GM12878 (cell line): ENCODE measurements at regions not wholly inside any gene's neighbourhood (a gene's known extent, or its start where the extent isn't known, plus 50 kb on each side); places are given as distances from the start of the nearest gene placed in this dataset.
A peak's percentile ranks its signal among the peaks of the same experiment; 100 is the strongest.

ENCODE experiments used
- ATAC-seq: fragments of 200-7000 bp; cut with Tn5 transposase; 3 replicates; pipeline ENCODE4 v1.9.1; 2020; ENCODE audit warnings: mild to moderate bottlenecking, moderate library complexity
- BruUV-seq: library from RNA; stranded (reverse); fragments of 400-500 nt; replicated peaks from 2 replicates; lab custom pipeline; 2021; lab: Mats Ljungman, UMichigan
- CTCF ChIA-PET: fragments of 300-600 bp; sonication (Branson Sonifier 250); formaldehyde crosslinking; extraction: SDS; loops from one replicate; lab custom pipeline; 2021; ENCODE audit warnings: inconsistent platforms; lab: Yijun Ruan, JAX
- POLR2A ChIA-PET: fragments of 350-600 bp; formaldehyde crosslinking; extraction: SDS; loops from one replicate; lab custom pipeline; 2021; ENCODE audit warnings: inconsistent platforms; lab: Charles Lee
- RAD21 ChIA-PET: fragments of 300-600 bp; sonication (Branson Sonifier 250); formaldehyde crosslinking; loops from one replicate; lab custom pipeline; 2023; ENCODE audit warnings: antibody characterized with exemption; ENCODE audit not compliant: unreplicated experiment; lab: Charles Lee
- SMC1A ChIA-PET: fragments of 300-600 bp; sonication (Branson Sonifier 250); formaldehyde crosslinking; loops from one replicate; lab custom pipeline; 2023; ENCODE audit not compliant: unreplicated experiment, uncharacterized antibody; lab: Charles Lee
- DNase-seq: peaks from one replicate; pipeline ENCODE4 v3.0.0-alpha.2; 2011; ENCODE audit warnings: low read depth, low spot score
- FAIRE-seq: peaks from 3 replicates; lab custom pipeline; 2011; peaks lifted over from hg19 to GRCh38; lab: Jason Lieb, UNC
- H2AFZ ChIP-seq: 2 replicates; pipeline ENCODE4 v1.6.0; 2011; ENCODE audit warnings: low read depth, low read length, control low read depth; ENCODE audit not compliant: control insufficient read depth
- H3K27ac ChIP-seq: 2 replicates; pipeline ENCODE4 v1.5.1; 2011; ENCODE audit warnings: control low read depth; ENCODE audit not compliant: control insufficient read depth, insufficient read depth
- H3K27me3 ChIP-seq, 2 experiments: replicated peaks in 1 of 2; 2 replicates each; pipeline versions ENCODE4 v1.6.0 to v1.6.1; 2011; ENCODE audit warnings: low read length in 1 of 2; ENCODE audit not compliant: control insufficient read depth in 2 of 2, insufficient read depth in 2 of 2
- H3K36me3 ChIP-seq, 2 experiments: 2 replicates each; pipeline ENCODE4 v1.5.1; 2011; ENCODE audit warnings: low read length in 1 of 2; ENCODE audit not compliant: control insufficient read depth in 2 of 2, insufficient read depth in 2 of 2
- H3K4me1 ChIP-seq: 2 replicates; pipeline ENCODE4 v1.6.1; 2011; ENCODE audit warnings: mild to moderate bottlenecking, low read length, moderate library complexity, mixed read lengths; ENCODE audit not compliant: control insufficient read depth, insufficient read depth
- H3K4me2 ChIP-seq: 2 replicates; pipeline ENCODE4 v1.6.0; 2011; ENCODE audit warnings: control low read depth; ENCODE audit not compliant: control insufficient read depth, insufficient read depth
- H3K4me3 ChIP-seq: fragments of 200-600 bp; sonication (generic); 2 replicates; pipeline ENCODE4 v1.5.1; 2016
- H3K79me2 ChIP-seq: 2 replicates; pipeline ENCODE4 v1.6.0; 2011; ENCODE audit warnings: low read length; ENCODE audit not compliant: control insufficient read depth, insufficient read depth
- H3K9ac ChIP-seq: 2 replicates; pipeline ENCODE4 v1.8.0; 2011; ENCODE audit warnings: low read length, control low read depth, mixed read lengths; ENCODE audit not compliant: control insufficient read depth, insufficient read depth
- H3K9me3 ChIP-seq: replicated peaks from 3 replicates; pipeline ENCODE4 v1.5.1; 2011; ENCODE audit warnings: mild to moderate bottlenecking, low read length; ENCODE audit not compliant: control insufficient read depth, insufficient read depth
- H4K20me1 ChIP-seq: 2 replicates; pipeline ENCODE4 v1.6.0; 2011; ENCODE audit not compliant: control insufficient read depth, insufficient read depth
- BRCA1 ChIP-seq: IDR thresholded peaks from 2 replicates; pipeline ENCODE4 v1.6.1; 2011; ENCODE audit warnings: low read depth, low read length, improper control_type of control experiment
- CBFB ChIP-seq: IDR thresholded peaks from 2 replicates; pipeline ENCODE4 v1.6.1; 2016; ENCODE audit warnings: antibody characterized with exemption, low read depth
- CBX5 ChIP-seq: sonication (generic); IDR thresholded peaks from 2 replicates; pipeline ENCODE4 v1.6.1; 2016; ENCODE audit warnings: low read depth, moderate library complexity, mild to moderate bottlenecking, inconsistent platforms
- EGR1 ChIP-seq, 2 experiments: IDR thresholded peaks; 1 replicate in 1 of 2; 2 replicates in 1 of 2; pipeline ENCODE4 v1.6.1; 2011 to 2012; ENCODE audit warnings: low read depth in 2 of 2, low read length in 2 of 2, borderline replicate concordance in 1 of 2, mild to moderate bottlenecking in 1 of 2, moderate library complexity in 1 of 2
- GABPA ChIP-seq: IDR thresholded peaks from 2 replicates; pipeline ENCODE4 v1.6.1; 2014; ENCODE audit warnings: antibody characterized with exemption, low read depth, mild to moderate bottlenecking, inconsistent platforms
- IKZF2 ChIP-seq, 2 experiments: fragments of 450-650 bp; IDR thresholded peaks; 2 replicates each; pipeline ENCODE4 v1.6.1; 2017; ENCODE audit warnings: mild to moderate bottlenecking in 2 of 2, moderate library complexity in 2 of 2
- PML ChIP-seq: IDR thresholded peaks from 2 replicates; pipeline ENCODE4 v1.6.1; 2012; ENCODE audit warnings: low read length, inconsistent platforms
- POLR2A ChIP-seq: IDR thresholded peaks from 2 replicates; pipeline ENCODE4 v1.6.1; 2011; ENCODE audit warnings: low read depth, mild to moderate bottlenecking, low read length
- RAD21 ChIP-seq: IDR thresholded peaks from 2 replicates; pipeline ENCODE4 v1.6.1; 2011; ENCODE audit warnings: mild to moderate bottlenecking, low read depth, low read length, moderate library complexity; ENCODE audit not compliant: insufficient read depth
- YBX1 ChIP-seq: fragments of 450-650 bp; IDR thresholded peaks from 2 replicates; pipeline ENCODE4 v1.6.1; 2016; ENCODE audit warnings: antibody characterized with exemption
- WGBS: methylation state at CpG from one replicate; pipeline ENCODE4 v1.1.6; 2016; ENCODE audit warnings: low lambda C conversion rate; ENCODE audit not compliant: insufficient replicate concordance, insufficient coverage; ENCODE audit errors: missing lambda C conversion rate; 5-methylcytosine and 5-hydroxymethylcytosine counted together
- in situ Hi-C: fragments of 300-500 bp; cut with MboI; formaldehyde crosslinking; loops from 9 replicates; pipeline ENCODE4 v1.14.3; 2018; ENCODE audit warnings: mixed read lengths
- intact Hi-C: fragments of 100-400 bp; cut with micrococcal nuclease; formaldehyde crosslinking; loops from one replicate; pipeline ENCODE4 v1.14.2; 2022; ENCODE audit not compliant: unreplicated experiment
- TF ChIP-seq, protein P1 (sequence below): IDR thresholded peaks from 2 replicates; pipeline ENCODE4 v1.6.1; 2012; ENCODE audit warnings: improper control_type of control experiment, low read depth, low read length; ENCODE audit not compliant: insufficient replicate concordance
- TF ChIP-seq, protein P2 (sequence below): IDR thresholded peaks from 2 replicates; pipeline ENCODE4 v1.6.1; 2011; ENCODE audit warnings: borderline replicate concordance, low read depth, mild to moderate bottlenecking, moderate library complexity, low read length; ENCODE audit not compliant: insufficient read depth, poor library complexity, severe bottlenecking
- TF ChIP-seq, protein P3 (sequence below): fragments of 450-650 bp; IDR thresholded peaks from 2 replicates; pipeline ENCODE4 v1.6.1; 2018; ENCODE audit warnings: mild to moderate bottlenecking, low read depth, moderate library complexity; ENCODE audit not compliant: partially characterized antibody

DNA sequence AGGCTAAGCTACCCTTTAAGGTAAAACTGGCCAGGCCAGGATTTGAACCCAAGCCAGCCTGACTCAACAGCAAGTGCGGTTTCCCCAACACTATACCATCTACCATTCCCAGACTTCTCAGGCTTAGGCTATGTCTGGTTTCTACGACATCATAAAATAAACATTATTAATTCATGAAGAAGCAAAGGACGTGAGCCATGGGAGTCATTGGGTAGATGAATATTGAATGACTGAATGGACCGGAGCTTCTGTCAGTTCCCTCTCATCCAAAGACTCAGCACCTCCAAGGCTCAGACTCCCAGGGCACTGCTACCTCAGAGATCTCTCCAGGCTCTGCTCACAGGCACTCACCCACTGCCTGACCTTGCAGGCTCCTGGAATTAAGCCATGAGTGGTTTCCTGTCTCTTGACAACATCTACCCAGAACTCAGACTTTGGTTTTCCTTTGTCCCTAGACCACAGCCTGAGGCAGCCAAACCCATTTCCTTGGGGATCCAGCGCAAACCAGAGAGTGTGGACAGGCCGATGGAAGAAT is 64.6 kb upstream of the STEAP1B start:
- Histone ChIP-seq H3K79me2 (no peaks in the 10 kb centered on the region), H3K27me3 (no peaks in the 10 kb centered on the region; a peak in 1 of 4 replicates), H3K9me3 (no peaks in the 10 kb centered on the region), H3K4me2 (peak overlapping the region; percentile 71), H3K36me3 (no peaks in the 10 kb centered on the region), H3K27ac (no peak overlapping the region), H3K4me1 (peaks cover 49% of the 10 kb centered on the region), H4K20me1 (no peaks in the 10 kb centered on the region; the same call in 1 of the 2 replicates), H3K9ac (no peak overlapping the region), H2AFZ (no peak overlapping the region), H3K4me3 (no peak overlapping the region)
- 75% methylated on average over 6 of the region's 6 CpGs for WGBS
- RAD21 ChIA-PET, result interaction anchor here (0.8 to 6.2 kb wide), 3 partner anchors 161 to 491 kb away, joined by 3 to 115 read pairs (median 3); partner anchors contain the start of gene IL6
- FAIRE-seq, result no peak
- no TSS peak for BruUV-seq
- ATAC-seq, result no peak
- SMC1A ChIA-PET, result interaction anchor here (0.6 to 9.0 kb wide), 4 partner anchors 132 to 491 kb away, joined by 3 to 124 read pairs (median 40); partner anchors contain the start of gene IL6
- POLR2A ChIA-PET, result interaction anchor here (0.5 kb wide), 1 partner anchor 1058 kb away, joined by 3 read pairs; no protein-coding TSS in a partner anchor
- CTCF ChIA-PET, result interaction anchor here (0.6 to 7.9 kb wide), 5 partner anchors 162 to 493 kb away, joined by 3 to 194 read pairs (median 4); partner anchors contain the start of gene IL6
- in situ Hi-C loops, result loop anchor here (5.0 kb wide), 2 partner anchors 163 to 493 kb away; partner anchors contain the start of gene IL6
- DNase-seq, result no peak
- intact Hi-C loops, result loop anchor here (5.0 kb wide), 1 partner anchor 98 kb away; no protein-coding TSS in a partner anchor
- TF ChIP-seq IKZF2 (IDR thresholded peaks at IDR 0.05) (no peak), YBX1 (no peak), GABPA (no peak), PML (no peak), RAD21 (no peak), EGR1 (IDR thresholded peaks at IDR 0.05; ENCODE audit: borderline replicate concordance in 1 of 2, low read depth in 2 of 2, low read length in 2 of 2) (no peak), POLR2A (no peak), BRCA1 (no peak), CBX5 (no peak), CBFB (no peak)
- TF ChIP-seq, protein P1, sequence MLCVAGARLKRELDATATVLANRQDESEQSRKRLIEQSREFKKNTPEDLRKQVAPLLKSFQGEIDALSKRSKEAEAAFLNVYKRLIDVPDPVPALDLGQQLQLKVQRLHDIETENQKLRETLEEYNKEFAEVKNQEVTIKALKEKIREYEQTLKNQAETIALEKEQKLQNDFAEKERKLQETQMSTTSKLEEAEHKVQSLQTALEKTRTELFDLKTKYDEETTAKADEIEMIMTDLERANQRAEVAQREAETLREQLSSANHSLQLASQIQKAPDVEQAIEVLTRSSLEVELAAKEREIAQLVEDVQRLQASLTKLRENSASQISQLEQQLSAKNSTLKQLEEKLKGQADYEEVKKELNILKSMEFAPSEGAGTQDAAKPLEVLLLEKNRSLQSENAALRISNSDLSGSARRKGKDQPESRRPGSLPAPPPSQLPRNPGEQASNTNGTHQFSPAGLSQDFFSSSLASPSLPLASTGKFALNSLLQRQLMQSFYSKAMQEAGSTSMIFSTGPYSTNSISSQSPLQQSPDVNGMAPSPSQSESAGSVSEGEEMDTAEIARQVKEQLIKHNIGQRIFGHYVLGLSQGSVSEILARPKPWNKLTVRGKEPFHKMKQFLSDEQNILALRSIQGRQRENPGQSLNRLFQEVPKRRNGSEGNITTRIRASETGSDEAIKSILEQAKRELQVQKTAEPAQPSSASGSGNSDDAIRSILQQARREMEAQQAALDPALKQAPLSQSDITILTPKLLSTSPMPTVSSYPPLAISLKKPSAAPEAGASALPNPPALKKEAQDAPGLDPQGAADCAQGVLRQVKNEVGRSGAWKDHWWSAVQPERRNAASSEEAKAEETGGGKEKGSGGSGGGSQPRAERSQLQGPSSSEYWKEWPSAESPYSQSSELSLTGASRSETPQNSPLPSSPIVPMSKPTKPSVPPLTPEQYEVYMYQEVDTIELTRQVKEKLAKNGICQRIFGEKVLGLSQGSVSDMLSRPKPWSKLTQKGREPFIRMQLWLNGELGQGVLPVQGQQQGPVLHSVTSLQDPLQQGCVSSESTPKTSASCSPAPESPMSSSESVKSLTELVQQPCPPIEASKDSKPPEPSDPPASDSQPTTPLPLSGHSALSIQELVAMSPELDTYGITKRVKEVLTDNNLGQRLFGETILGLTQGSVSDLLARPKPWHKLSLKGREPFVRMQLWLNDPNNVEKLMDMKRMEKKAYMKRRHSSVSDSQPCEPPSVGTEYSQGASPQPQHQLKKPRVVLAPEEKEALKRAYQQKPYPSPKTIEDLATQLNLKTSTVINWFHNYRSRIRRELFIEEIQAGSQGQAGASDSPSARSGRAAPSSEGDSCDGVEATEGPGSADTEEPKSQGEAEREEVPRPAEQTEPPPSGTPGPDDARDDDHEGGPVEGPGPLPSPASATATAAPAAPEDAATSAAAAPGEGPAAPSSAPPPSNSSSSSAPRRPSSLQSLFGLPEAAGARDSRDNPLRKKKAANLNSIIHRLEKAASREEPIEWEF, result no peak
- TF ChIP-seq, protein P2, sequence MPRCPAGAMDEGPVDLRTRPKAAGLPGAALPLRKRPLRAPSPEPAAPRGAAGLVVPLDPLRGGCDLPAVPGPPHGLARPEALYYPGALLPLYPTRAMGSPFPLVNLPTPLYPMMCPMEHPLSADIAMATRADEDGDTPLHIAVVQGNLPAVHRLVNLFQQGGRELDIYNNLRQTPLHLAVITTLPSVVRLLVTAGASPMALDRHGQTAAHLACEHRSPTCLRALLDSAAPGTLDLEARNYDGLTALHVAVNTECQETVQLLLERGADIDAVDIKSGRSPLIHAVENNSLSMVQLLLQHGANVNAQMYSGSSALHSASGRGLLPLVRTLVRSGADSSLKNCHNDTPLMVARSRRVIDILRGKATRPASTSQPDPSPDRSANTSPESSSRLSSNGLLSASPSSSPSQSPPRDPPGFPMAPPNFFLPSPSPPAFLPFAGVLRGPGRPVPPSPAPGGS, result no peak
- TF ChIP-seq, protein P3, sequence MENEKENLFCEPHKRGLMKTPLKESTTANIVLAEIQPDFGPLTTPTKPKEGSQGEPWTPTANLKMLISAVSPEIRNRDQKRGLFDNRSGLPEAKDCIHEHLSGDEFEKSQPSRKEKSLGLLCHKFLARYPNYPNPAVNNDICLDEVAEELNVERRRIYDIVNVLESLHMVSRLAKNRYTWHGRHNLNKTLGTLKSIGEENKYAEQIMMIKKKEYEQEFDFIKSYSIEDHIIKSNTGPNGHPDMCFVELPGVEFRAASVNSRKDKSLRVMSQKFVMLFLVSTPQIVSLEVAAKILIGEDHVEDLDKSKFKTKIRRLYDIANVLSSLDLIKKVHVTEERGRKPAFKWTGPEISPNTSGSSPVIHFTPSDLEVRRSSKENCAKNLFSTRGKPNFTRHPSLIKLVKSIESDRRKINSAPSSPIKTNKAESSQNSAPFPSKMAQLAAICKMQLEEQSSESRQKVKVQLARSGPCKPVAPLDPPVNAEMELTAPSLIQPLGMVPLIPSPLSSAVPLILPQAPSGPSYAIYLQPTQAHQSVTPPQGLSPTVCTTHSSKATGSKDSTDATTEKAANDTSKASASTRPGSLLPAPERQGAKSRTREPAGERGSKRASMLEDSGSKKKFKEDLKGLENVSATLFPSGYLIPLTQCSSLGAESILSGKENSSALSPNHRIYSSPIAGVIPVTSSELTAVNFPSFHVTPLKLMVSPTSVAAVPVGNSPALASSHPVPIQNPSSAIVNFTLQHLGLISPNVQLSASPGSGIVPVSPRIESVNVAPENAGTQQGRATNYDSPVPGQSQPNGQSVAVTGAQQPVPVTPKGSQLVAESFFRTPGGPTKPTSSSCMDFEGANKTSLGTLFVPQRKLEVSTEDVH, result no peak
